Activated CD4-positive, alpha-beta memory T cell treated with anti-CD3 and anti-CD28 coated beads for 36 hours (primary cell): ENCODE measurements at regions not wholly inside any gene's neighbourhood (a gene's known extent, or its start where the extent isn't known, plus 50 kb on each side); places are given as distances from the start of the nearest gene placed in this dataset.
"Not testable (repeated sequence)": the region's sequence is repeated elsewhere in the genome, so short reads cannot be mapped to it uniquely, and the experiment has no call there.

Source experiments
- CTCF ChIA-PET: fragments of 350-600 bp; sonication (Branson Sonifier 250); formaldehyde crosslinking; loops from one replicate; lab custom pipeline; 2021; ENCODE audit warnings: antibody characterized with exemption, inconsistent platforms; lab: Charles Lee
- POLR2A ChIA-PET: fragments of 350-600 bp; sonication (Branson Sonifier 250); formaldehyde crosslinking; loops from one replicate; lab custom pipeline; 2021; ENCODE audit warnings: antibody characterized with exemption; lab: Charles Lee
- DNase-seq: peaks from one replicate; pipeline ENCODE4 v3.0.0-alpha.2; 2020
- H3K27ac Mint-ChIP-seq: one replicate; pipeline ENCODE4 v1.8.0; 2021; ENCODE audit warnings: mixed read lengths
- H3K27me3 Mint-ChIP-seq: one replicate; pipeline ENCODE4 v1.8.0; 2021; ENCODE audit warnings: mixed read lengths
- H3K36me3 Mint-ChIP-seq: one replicate; pipeline ENCODE4 v1.8.0; 2021; ENCODE audit warnings: mixed read lengths
- H3K4me1 Mint-ChIP-seq: one replicate; pipeline ENCODE4 v1.8.0; 2021; ENCODE audit warnings: low read depth, mixed read lengths
- H3K4me3 Mint-ChIP-seq: one replicate; pipeline ENCODE4 v1.8.0; 2021; ENCODE audit warnings: mild to moderate bottlenecking, mixed read lengths
- H3K9me3 Mint-ChIP-seq: one replicate; pipeline ENCODE4 v1.8.0; 2021; ENCODE audit warnings: mixed read lengths
- intact Hi-C: fragments of 100-400 bp; cut with micrococcal nuclease; formaldehyde crosslinking; loops from one replicate; pipeline ENCODE4 v1.15.1; 2023

- POLR2A ChIA-PET, intact Hi-C loops, H3K4me1 Mint-ChIP-seq, DNase-seq, H3K27me3 Mint-ChIP-seq, H3K27ac Mint-ChIP-seq, H3K36me3 Mint-ChIP-seq, H3K9me3 Mint-ChIP-seq, CTCF ChIA-PET, H3K4me3 Mint-ChIP-seq: not testable (repeated sequence)
Measured at GRCh38 chr4:169828329-169828728, 70.6 kb upstream of the HPF1 start.

- no peak overlapping the region for H3K27ac Mint-ChIP-seq
- DNase-seq, result no peak
- H3K36me3 Mint-ChIP-seq, result no peaks in the 10 kb centered on the region
- H3K9me3 Mint-ChIP-seq, result peaks cover under 1% of the 10 kb centered on the region
- H3K4me3 Mint-ChIP-seq, result no peak overlapping the region
- POLR2A ChIA-PET, result no interaction called here
- CTCF ChIA-PET, result interaction anchor here (2.5 kb wide), 1 partner anchor 17 kb away, joined by 9 read pairs; no protein-coding TSS in a partner anchor
- peaks cover 9% of the 10 kb centered on the region for H3K4me1 Mint-ChIP-seq
- H3K27me3 Mint-ChIP-seq, result peaks cover 9% of the 10 kb centered on the region
- intact Hi-C loops, result no loop called here
Measured at GRCh38 chr4:169826634-169827187, 69.0 kb upstream of the HPF1 start.

GRCh38 chr4:169823685-169824084 is 65.9 kb upstream of the HPF1 start:
- POLR2A ChIA-PET, result no interaction called here
- no peaks in the 10 kb centered on the region for H3K9me3 Mint-ChIP-seq
- intact Hi-C loops, result no loop called here
- CTCF ChIA-PET, result interaction anchor here (1.0 to 2.0 kb wide), 2 partner anchors 10 to 14 kb away, joined by 3 to 12 read pairs; no protein-coding TSS in a partner anchor
- no peak overlapping the region for H3K27ac Mint-ChIP-seq
- no peak overlapping the region for H3K4me3 Mint-ChIP-seq
- DNase-seq, result peak; percentile 28
- H3K4me1 Mint-ChIP-seq, result peaks cover 9% of the 10 kb centered on the region
- peaks cover 10% of the 10 kb centered on the region for H3K27me3 Mint-ChIP-seq
- H3K36me3 Mint-ChIP-seq, result no peaks in the 10 kb centered on the region

- peaks cover 9% of the 10 kb centered on the region for H3K4me1 Mint-ChIP-seq
- CTCF ChIA-PET, result no interaction called here
- no peak overlapping the region for H3K4me3 Mint-ChIP-seq
Measured at GRCh38 chr4:169821402-169821801, 63.7 kb upstream of the HPF1 start.

GRCh38 chr4:169818063-169818679 is 60.4 kb upstream of the HPF1 start:
- CTCF ChIA-PET, result no interaction called here
- no peak overlapping the region for H3K4me3 Mint-ChIP-seq
- no peaks in the 10 kb centered on the region for H3K4me1 Mint-ChIP-seq
- intact Hi-C loops, result no loop called here
- no peaks in the 10 kb centered on the region for H3K9me3 Mint-ChIP-seq
- POLR2A ChIA-PET, result no interaction called here
- peaks cover 12% of the 10 kb centered on the region for H3K27me3 Mint-ChIP-seq
- no peaks in the 10 kb centered on the region for H3K36me3 Mint-ChIP-seq
- H3K27ac Mint-ChIP-seq, result no peak overlapping the region
- no peak for DNase-seq

More at GRCh38 chr4:169821402-169821801, 63.7 kb upstream of the HPF1 start:
- Mint-ChIP-seq H3K36me3 (no peaks in the 10 kb centered on the region), H3K9me3 (no peaks in the 10 kb centered on the region), H3K27ac (no peak overlapping the region), H3K27me3 (peaks cover 5% of the 10 kb centered on the region)
- no peak for DNase-seq
- intact Hi-C loops, result no loop called here
- POLR2A ChIA-PET, result no interaction called here

- Mint-ChIP-seq H3K4me3 (no peak overlapping the region), H3K27ac (no peak overlapping the region), H3K9me3 (no peaks in the 10 kb centered on the region), H3K36me3 (no peaks in the 10 kb centered on the region), H3K4me1 (no peaks in the 10 kb centered on the region), H3K27me3 (peaks cover 12% of the 10 kb centered on the region)
- no peak for DNase-seq
- intact Hi-C loops, result no loop called here
- ChIA-PET POLR2A (no interaction called here), CTCF (no interaction called here)
Measured at GRCh38 chr4:169815606-169816005, 57.9 kb upstream of the HPF1 start.

- intact Hi-C loops, result no loop called here
- peaks cover 14% of the 10 kb centered on the region for H3K27me3 Mint-ChIP-seq
- no peaks in the 10 kb centered on the region for H3K9me3 Mint-ChIP-seq
- POLR2A ChIA-PET, result no interaction called here
- no peak overlapping the region for H3K27ac Mint-ChIP-seq
- no peak for DNase-seq
- H3K36me3 Mint-ChIP-seq, result no peaks in the 10 kb centered on the region
- no peak overlapping the region for H3K4me3 Mint-ChIP-seq
- CTCF ChIA-PET, result interaction anchor here (1.1 to 6.0 kb wide), 12 partner anchors 13 to 247 kb away, joined by 3 to 82 read pairs (median 6); partner anchors contain the start of genes MFAP3L and NEK1
- H3K4me1 Mint-ChIP-seq, result no peaks in the 10 kb centered on the region
Measured at GRCh38 chr4:169811476-169811875, 53.7 kb upstream of the HPF1 start.

DNA sequence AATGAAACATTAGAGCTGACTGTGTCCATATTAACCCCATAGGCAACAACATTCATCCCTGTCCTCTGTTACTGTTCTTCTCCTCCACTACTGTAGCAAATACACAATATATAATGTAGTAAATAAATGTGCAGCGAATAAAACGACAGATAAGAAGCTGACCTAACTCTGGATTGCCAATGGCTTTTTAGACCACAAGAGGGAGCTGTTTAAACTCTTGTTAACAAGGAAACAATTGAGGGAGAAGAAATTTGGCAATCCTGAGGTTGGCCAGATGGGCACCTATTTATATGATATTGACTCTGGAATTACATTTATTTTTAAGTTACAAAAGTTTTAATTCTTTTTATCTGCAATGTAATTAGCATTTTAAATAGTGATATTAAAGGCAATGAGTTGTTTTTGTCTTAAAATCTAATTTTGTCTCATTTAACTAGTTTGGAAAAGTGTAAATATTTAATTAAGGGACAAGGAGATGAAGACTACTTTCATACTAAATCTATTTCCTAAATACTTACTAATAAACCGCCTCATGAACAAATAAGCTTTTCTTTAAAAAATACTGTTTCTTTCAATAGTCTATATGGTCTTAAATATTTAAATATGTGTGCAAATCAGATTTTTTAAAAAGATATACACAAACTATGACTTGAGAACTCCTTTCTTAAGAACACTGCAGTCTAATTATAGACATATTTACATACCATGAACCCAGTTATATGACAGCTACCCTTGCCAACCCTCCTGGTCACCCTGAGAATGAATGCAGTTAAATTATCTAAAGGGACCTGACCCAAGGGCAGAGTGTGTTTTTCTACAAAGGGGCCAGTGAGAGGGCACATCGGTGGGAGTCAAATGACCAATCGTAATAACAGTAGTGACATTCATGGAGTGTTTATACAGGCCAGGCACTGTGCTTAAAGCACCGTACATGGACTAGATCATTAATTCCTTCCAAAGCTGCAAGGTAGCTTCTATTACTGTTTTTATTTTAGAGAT is 52.9 kb upstream of the HPF1 start:
- H3K4me1 Mint-ChIP-seq, result no peaks in the 10 kb centered on the region
- intact Hi-C loops, result loop anchor here (1.0 kb wide), 2 partner anchors 198 to 237 kb away; partner anchors contain the start of gene NEK1
- no peak for DNase-seq
- peaks cover 10% of the 10 kb centered on the region for H3K27me3 Mint-ChIP-seq
- POLR2A ChIA-PET, result no interaction called here
- H3K36me3 Mint-ChIP-seq, result no peaks in the 10 kb centered on the region
- H3K4me3 Mint-ChIP-seq, result no peak overlapping the region
- H3K9me3 Mint-ChIP-seq, result no peaks in the 10 kb centered on the region
- no peak overlapping the region for H3K27ac Mint-ChIP-seq
- CTCF ChIA-PET, result interaction anchor here (0.6 to 6.0 kb wide), 37 partner anchors 9 to 1082 kb away, joined by 3 to 82 read pairs (median 4); partner anchors contain the start of genes MFAP3L and NEK1

DNA sequence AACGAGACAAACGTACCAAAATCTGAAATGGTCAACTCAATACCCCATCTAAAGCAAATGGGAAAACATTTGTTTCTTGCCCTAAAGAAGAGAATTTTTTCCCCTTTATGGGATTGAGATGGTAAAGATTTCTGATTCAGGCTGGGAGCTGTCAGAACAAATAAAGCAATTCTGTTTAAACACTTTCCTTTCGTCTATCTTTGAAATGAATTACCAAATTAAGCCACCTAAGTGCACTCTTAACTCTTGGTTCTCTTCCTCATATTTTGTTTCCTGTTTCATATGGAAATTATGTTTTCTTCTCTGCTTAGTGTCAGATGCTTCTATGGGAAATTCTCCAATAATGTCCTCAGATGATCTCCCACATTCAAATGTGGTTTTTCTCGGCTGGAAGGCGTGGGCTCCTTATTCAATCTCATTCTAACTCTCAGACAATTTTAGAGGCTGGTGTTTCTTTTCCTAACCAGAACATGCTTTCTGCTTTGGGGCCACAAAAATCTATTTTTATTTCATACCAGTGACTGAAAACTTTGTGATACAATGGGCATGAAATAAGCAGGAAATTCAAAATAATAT is 50.3 kb upstream of the HPF1 start:
- no peaks in the 10 kb centered on the region for H3K4me1 Mint-ChIP-seq
- DNase-seq, result no peak
- POLR2A ChIA-PET, result no interaction called here
- peaks cover 6% of the 10 kb centered on the region for H3K27me3 Mint-ChIP-seq
- no peak overlapping the region for H3K27ac Mint-ChIP-seq
- no peaks in the 10 kb centered on the region for H3K9me3 Mint-ChIP-seq
- no peaks in the 10 kb centered on the region for H3K36me3 Mint-ChIP-seq
- intact Hi-C loops, result no loop called here
- H3K4me3 Mint-ChIP-seq, result no peak overlapping the region
- CTCF ChIA-PET, result no interaction called here
